ENCODE measurements at regions not wholly inside any gene's neighbourhood (a gene's known extent, or its start where the extent isn't known, plus 50 kb on each side); places are given as distances from the start of the nearest gene placed in this dataset.

GRCh38 chr1:29585201-29585600 is 348.9 kb downstream of the PTPRU start:
- no peak for TF ChIP-seq POLR2AphosphoS5 (IDR thresholded peaks at IDR 0.05; ENCODE audit: low read depth, low read length)
- TF ChIP-seq POLR2A (IDR thresholded peaks at IDR 0.05; ENCODE audit: low read depth, low read length) = no peak
